Lower lobe of right lung (tissue), 2 donors: ENCODE measurements at regions not wholly inside any gene's neighbourhood (a gene's known extent, or its start where the extent isn't known, plus 50 kb on each side); places are given as distances from the start of the nearest gene placed in this dataset.

Experiments
- ATAC-seq, 2 donors: fragments of 200-7000 bp; cut with Tn5 transposase; one replicate each; pipeline ENCODE4 v1.9.1; 2020 to 2022; ENCODE audit warnings: mild to moderate bottlenecking in 2 of 2, moderate library complexity in 2 of 2
- DNase-seq: peaks from one replicate; pipeline ENCODE4 v3.0.0-alpha.2; 2020
- H3K27ac ChIP-seq: fragments of 200-600 bp; one replicate; pipeline ENCODE4 v1.8.0; 2022
- H3K27me3 ChIP-seq: fragments of 200-600 bp; one replicate; pipeline ENCODE4 v1.8.0; 2022; ENCODE audit warnings: low read depth
- H3K36me3 ChIP-seq: fragments of 200-600 bp; one replicate; pipeline ENCODE4 v1.8.0; 2022; ENCODE audit warnings: mild to moderate bottlenecking
- H3K4me1 ChIP-seq: fragments of 200-600 bp; one replicate; pipeline ENCODE4 v1.8.0; 2022
- H3K4me3 ChIP-seq: fragments of 200-600 bp; one replicate; pipeline ENCODE4 v1.8.0; 2022; ENCODE audit warnings: mild to moderate bottlenecking
- H3K9me3 ChIP-seq: fragments of 200-600 bp; one replicate; pipeline ENCODE4 v1.8.0; 2022
- intact Hi-C: fragments of 100-400 bp; cut with DNase I; formaldehyde crosslinking; loops from one replicate; pipeline ENCODE4 v1.11.0; 2022
- TF ChIP-seq, protein P1 (sequence below): fragments of 200-600 bp; IDR thresholded peaks from one replicate; pipeline ENCODE4 v1.8.0; 2022; ENCODE audit warnings: antibody characterized with exemption, mild to moderate bottlenecking
- donor health status: DM: no; HTN: yes; CAD: no; lungs with severe emphysema.

GRCh38 chrX:63402106-63402505, 51.0 kb upstream of the SPIN4 start:
- TF ChIP-seq, protein P1, sequence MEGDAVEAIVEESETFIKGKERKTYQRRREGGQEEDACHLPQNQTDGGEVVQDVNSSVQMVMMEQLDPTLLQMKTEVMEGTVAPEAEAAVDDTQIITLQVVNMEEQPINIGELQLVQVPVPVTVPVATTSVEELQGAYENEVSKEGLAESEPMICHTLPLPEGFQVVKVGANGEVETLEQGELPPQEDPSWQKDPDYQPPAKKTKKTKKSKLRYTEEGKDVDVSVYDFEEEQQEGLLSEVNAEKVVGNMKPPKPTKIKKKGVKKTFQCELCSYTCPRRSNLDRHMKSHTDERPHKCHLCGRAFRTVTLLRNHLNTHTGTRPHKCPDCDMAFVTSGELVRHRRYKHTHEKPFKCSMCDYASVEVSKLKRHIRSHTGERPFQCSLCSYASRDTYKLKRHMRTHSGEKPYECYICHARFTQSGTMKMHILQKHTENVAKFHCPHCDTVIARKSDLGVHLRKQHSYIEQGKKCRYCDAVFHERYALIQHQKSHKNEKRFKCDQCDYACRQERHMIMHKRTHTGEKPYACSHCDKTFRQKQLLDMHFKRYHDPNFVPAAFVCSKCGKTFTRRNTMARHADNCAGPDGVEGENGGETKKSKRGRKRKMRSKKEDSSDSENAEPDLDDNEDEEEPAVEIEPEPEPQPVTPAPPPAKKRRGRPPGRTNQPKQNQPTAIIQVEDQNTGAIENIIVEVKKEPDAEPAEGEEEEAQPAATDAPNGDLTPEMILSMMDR: no peak
- H3K36me3 ChIP-seq: no peaks in the 10 kb centered on the region
- no peak overlapping the region for H3K27ac ChIP-seq
- ATAC-seq: no peak
- no peak for DNase-seq
- H3K27me3 ChIP-seq: no peaks in the 10 kb centered on the region
- no peaks in the 10 kb centered on the region for H3K4me1 ChIP-seq
- no peaks in the 10 kb centered on the region for H3K9me3 ChIP-seq
- no peak overlapping the region for H3K4me3 ChIP-seq
- intact Hi-C loops: no loop called here
